ENCODE measurements at regions not wholly inside any gene's neighbourhood (a gene's known extent, or its start where the extent isn't known, plus 50 kb on each side); places are given as distances from the start of the nearest gene placed in this dataset.
A peak's percentile ranks its signal among the peaks of the same experiment; 100 is the strongest.
"Not testable (repeated sequence)": the region's sequence is repeated elsewhere in the genome, so short reads cannot be mapped to it uniquely, and the experiment has no call there.

GRCh38 chr19:28726533-28727479 lies 486.1 kb downstream of the UQCRFS1 start:
- FAIRE-seq = no peak

DNA sequence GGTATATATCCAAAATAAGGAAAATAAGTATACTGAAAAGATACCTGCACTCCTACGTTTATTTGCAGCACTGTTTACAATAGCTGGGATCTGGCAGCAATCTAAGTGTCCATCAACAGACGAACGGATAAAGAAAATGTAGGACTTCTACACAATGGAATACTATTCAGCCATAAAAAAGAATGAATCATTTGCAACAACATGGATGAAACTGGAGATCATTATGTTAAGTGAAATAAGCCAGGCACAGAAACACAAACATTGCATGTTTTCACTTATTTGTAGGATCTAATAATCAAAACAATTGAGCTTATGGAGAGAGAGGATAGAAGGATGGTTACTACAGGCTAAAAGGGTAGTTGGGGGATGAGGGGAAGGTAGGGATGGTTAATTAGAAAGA lies 494.0 kb downstream of the UQCRFS1 start:
- no peak for FAIRE-seq

- no peak for FAIRE-seq
Measured at GRCh38 chr19:28715157-28715556, 497.8 kb downstream of the UQCRFS1 start.

GRCh38 chr19:28711411-28711810 lies 501.5 kb downstream of the UQCRFS1 start:
- no peak for FAIRE-seq

DNA sequence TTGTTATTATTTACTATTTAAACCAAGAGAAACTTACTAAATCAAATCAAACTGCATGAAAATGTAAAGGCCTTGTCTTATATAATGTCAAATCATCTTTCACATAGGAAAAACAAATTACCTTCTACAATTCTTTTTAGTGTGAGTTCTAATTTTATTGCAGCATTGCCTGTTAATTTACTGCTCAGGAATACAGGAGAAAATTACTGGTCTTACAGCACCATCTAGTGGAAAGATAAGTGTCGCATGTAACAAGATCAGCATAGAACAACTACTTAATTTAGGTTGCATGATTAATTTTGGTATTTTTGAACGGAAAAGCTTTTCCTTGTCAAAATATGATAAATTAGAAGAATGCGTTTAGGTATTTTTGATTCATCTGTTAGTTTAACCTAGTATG lies 502.7 kb downstream of the UQCRFS1 start:
- FAIRE-seq = peak; percentile 73

DNA sequence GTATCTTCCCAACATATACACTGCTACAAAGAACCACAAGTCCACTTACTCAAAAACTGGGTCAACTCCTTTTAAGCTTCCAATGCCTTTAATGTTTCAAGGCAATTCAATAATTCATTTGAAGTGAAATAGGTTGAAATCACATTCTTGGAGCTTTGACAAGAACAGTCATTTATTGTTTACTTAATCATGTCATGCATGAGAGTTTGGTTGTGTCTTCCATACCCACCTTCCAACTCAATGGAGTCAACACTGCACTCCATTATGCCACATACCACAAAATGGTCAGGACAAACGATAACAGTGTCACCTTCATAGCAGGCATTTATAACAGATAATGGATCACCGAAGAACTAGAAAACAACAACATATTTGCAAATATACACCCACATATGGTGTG lies 506.3 kb downstream of the UQCRFS1 start:
- no peak for FAIRE-seq

DNA sequence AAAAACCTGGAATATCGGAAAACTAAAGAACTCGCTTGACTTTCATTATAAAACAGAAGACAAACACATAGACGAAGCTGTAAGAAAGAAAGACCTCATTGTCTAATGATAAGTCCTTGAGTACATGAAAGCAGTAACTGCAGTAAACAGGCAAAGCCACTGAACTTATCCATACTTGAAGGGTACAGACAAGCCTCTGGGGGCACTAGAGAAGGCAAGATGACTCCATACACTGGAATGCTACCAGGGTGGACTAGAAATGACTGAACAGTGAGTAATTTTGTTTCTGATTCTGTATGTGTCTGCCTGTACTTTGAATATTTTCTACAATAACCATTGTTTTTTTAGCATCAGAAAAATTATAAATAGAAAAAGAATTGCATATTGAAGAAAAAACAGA lies 507.9 kb downstream of the UQCRFS1 start:
- FAIRE-seq = no peak

DNA sequence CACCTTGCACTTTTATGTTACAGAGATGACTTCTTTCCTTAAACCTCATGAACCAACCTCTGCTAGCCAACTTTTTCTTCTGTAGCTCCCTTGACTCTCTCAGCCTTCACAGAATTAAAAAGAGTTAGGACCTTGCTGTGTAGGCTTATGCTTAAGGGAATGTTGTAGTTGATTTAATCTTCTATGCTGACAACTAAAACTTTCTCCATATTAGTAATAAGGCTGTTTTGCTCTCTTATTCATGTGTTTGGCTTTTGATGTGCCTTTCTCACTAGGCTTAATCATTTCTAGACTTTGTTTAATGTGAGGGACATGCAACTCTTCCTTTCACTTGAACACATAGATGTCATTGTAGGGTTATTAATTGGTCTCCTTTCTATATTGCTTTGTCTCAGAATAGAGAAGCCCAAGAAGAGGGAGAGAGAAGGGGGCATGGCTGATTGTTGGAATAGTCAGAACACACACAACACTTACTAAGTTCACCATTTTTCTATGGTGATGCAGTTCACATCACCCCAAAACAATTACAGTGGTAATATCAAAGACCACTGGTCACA lies 509.5 kb downstream of the UQCRFS1 start:
- no peak for FAIRE-seq

DNA sequence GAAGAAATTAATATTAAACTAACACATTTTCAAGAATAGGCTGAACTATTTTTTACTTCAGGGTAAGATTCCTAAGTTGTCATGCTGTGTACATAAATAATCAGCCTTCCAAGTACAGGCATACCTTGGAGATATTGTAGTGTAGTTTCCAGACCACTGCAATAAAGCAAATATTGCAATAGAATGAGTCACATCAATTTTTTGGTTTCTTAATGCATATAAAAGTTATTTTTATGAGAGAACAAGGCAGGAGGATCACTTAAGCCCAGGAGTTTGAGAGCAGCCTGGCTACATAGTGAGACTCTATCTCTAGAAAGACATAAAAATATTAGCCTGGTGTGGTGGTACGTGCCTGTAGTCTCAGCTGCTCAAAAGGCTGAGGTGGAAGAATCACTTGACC lies 511.5 kb downstream of the UQCRFS1 start:
- no peak for FAIRE-seq

DNA sequence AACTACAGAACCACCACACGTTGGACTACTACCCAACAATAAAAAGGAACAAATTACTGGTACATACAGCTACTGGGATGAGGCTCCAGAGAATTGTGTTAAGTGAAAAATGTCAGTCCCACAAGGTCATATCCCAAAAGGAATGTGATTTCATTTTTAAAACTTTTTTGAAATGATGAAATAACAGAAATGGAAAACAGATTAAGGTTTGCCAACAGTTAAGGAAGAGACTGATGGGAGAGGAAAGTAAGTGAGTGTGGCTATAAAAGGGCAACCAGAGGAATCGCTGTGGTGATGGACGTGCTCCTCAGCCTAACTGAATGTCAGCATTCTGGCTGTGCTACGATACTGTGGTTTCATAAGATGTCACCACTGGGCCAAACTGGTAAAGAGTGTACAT lies 512.8 kb downstream of the UQCRFS1 start:
- FAIRE-seq = no peak

DNA sequence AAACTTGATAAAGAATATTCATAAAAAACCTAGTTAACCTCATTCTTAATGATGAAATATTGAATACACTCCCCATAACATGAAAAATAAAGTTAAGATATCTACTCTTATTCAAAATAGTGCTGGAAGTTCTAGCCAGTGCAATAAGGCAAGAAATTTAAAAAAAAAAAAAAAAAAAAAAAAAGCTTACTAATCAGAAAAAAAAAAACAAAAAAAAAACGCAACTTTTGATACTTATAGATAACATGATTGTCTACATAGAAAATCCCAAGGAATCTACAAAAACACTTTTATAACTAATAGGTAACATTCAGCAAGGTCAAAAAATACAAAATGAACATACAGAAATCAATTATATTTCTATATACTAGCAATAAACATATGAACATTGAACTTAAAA lies 515.6 kb downstream of the UQCRFS1 start:
- FAIRE-seq = no peak

GRCh38 chr19:28694812-28695211 lies 518.1 kb downstream of the UQCRFS1 start:
- FAIRE-seq = no peak

GRCh38 chr19:28691683-28692082 lies 521.3 kb downstream of the UQCRFS1 start:
- no peak for FAIRE-seq

GRCh38 chr19:28689464-28689863 lies 523.5 kb downstream of the UQCRFS1 start:
- not testable (repeated sequence) for FAIRE-seq

DNA sequence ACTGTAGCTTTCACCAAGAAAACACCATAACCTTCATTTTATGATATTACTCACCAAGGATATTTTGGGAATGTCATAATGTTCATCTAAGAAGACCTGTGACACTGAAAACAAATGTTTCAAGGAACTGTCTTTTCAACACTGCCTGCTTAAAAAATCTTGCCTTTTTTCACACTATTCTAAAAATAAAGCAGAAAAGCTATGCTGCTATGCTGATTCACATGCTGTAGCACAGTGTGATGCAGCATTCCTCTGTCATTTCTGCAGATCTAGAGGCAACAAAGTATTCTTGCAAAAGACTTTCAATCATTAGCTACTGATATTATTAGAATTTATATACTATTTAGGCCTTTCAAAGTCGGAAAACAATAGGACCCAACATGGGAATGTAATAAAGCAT lies 525.7 kb downstream of the UQCRFS1 start:
- FAIRE-seq = no peak

DNA sequence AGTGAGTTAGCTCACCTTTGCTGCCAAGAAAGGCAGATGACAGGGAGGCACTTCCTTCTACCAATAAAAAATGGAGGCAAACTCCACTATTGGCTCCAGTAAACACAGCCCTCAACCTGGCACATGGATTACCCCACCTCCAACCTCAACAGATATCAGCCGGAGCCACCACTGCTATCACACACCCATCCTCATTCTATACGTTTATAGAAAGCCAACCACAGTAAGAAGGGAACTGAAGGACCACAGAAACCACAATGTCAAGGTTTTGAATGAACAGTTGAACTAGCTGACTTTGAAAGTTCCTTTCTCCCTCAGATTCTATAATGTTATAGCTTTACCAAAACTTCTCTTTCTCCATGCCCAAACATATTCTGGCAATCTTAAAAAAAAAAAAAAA lies 526.2 kb downstream of the UQCRFS1 start:
- FAIRE-seq = no peak

DNA sequence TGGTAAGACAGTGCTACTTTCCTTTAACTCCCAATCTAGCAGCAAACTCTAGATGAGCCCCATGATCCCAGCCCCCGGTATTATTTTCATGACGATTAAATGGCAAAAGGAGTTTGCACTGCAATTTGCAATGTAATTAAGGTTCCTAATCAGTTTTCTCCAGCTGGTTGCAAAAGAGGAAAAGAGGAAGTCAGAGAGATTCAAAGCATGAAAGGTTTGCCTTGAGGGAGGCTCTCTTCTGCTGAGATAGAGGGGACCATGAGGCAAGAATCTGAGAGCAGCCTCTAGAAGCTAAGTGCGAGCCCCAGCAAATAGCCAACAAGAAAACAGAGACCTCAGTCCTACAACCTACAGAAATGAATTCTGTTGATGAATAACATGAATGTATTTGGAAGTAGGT lies 527.1 kb downstream of the UQCRFS1 start:
- no peak for FAIRE-seq

DNA sequence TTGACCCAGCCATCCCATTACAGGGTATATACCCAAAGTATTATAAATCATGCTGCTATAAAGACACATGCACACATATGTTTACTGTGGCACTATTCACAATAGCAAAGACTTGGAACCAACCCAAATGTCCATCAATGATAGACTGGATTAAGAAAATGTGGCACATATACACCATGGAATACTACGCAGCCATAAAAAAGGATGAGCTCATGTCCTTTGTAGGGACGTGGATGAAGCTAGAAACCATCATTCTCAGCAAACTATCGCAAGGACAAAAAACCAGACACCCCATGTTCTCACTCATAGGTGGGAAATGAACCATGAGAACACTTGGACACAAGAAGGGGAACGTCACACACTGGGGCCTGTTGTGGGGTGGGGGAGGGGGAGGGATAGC lies 527.9 kb downstream of the UQCRFS1 start:
- not testable (repeated sequence) for FAIRE-seq

DNA sequence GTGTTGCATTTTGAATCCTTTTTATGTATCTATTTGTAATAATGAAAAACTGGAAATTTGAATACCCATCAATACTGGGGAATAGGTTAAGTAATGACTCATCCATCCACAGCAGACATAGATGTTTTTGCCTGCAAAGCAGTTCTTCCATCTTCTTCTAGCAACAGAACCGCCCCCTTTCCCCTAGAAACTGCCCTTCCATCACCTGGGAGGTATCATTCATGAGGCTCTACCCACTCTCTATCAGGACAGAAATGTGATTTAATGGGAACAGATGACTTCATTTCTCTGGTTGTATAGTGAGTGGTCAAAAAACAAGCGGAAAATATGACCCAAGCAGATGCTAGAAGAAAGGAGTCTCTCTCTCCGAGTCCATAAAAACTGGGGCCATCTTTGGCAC lies 532.8 kb downstream of the UQCRFS1 start:
- no peak for FAIRE-seq

GRCh38 chr19:28670836-28671235 lies 542.1 kb downstream of the UQCRFS1 start:
- FAIRE-seq = no peak

DNA sequence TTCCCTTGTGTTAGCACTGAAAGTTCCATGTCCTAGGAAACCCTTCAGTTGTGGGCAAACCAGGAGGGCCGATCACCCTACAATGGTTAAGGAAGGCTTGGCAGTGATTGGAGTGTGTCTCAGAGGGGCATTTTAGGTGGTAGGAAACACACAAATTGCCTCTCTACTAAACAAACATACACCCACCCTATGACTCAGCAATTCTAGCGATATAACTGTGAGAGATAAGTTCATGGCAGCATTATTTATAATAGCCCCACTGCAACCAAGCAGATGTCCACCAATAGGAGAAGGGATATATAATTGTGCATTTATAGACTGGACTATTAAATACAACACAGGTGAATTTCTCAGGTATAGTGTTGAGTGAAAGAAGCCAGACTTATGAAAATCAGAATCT lies 543.1 kb downstream of the UQCRFS1 start:
- FAIRE-seq = no peak

DNA sequence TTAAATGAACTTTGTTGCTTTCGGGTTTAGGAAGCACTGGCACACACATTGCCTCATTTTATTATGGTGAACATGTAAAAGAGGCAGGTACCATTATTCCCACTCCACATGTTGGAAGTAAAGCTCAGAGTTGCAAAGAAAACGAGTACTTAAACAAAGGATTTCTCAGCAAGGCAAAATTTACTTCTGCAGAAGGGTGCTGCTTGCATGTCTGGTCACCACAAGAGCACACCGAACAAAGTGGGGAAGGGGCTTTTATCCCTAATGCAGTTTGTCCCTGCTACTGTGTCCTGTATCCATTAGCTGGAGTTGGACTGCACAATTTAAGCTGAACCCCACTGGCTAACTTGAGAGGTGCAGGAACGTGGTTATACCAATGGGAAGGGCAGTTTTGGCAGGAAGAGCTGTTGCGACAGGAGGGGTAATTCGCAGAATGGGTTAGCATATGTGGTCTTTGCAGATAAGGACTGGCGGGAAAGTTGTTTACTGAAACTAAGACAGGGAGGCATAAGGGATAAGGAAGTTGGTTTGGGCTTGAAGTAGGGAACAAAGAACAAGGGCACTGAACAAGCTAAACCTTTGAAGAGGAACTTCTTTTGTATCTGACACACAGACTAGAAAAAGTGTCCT lies 545.5 kb downstream of the UQCRFS1 start:
- no peak for FAIRE-seq

DNA sequence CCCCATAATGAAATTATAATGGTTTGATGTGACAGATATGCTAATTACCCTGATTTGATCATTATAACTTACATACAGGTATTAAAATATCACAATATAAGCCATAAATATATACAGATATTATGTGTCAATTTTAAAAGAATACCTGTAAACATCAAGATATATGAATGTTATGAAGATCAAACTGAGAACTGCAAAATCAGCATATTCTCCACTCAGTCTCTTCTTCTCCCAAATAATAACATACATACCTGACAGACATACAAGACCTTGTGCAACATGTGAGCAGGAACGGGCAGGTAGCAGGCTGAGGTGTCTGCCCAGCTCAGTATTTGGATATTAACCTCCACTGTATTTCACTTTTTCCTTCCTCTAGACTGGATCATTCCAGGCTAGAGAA lies 547.2 kb downstream of the UQCRFS1 start:
- no peak for FAIRE-seq

GRCh38 chr19:28656644-28657043 lies 556.3 kb downstream of the UQCRFS1 start:
- no peak for FAIRE-seq

All from TTC549 (cell line).